ENCODE measurements at regions not wholly inside any gene's neighbourhood (a gene's known extent, or its start where the extent isn't known, plus 50 kb on each side); places are given as distances from the start of the nearest gene placed in this dataset.

GRCh38 chr9:107647611-107648010 is 158.0 kb upstream of the KLF4 start:
- H3K4me1 Mint-ChIP-seq = no peaks in the 10 kb centered on the region
- no peak for DNase-seq

DNA sequence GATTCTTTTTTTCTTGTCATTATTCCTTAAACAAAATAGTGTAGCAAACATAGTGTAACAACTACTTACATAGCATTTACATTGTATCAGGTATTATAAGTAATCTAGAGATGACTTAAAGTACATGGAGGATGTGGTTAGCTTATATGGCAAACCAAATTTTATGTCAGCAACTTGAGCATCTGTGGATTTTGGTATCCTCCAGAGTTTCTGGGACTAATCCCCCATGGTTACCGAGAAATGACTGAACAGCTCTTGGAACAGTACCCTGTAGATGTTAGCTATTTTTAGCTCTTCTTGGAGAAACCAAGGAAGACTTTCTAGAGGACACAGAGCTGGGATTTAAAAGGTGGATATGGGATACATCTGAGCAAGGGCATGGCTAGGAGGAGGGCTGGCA is 157.6 kb upstream of the KLF4 start:
- CTCF ChIA-PET = no interaction called here
- Mint-ChIP-seq H3K4me1 (no peaks in the 10 kb centered on the region), H3K27ac (no peak overlapping the region), H3K36me3 (ENCODE audit: low read depth) (no peaks in the 10 kb centered on the region), H3K9me3 (peaks cover 3% of the 10 kb centered on the region), H3K4me3 (no peak overlapping the region), H3K27me3 (no peaks in the 10 kb centered on the region)
- no peak for DNase-seq
- POLR2A ChIA-PET = no interaction called here

More at GRCh38 chr9:107647611-107648010, 158.0 kb upstream of the KLF4 start:
- H3K36me3 Mint-ChIP-seq (ENCODE audit: low read depth) = no peaks in the 10 kb centered on the region
- H3K27ac Mint-ChIP-seq = no peak overlapping the region
- H3K9me3 Mint-ChIP-seq = peaks cover 3% of the 10 kb centered on the region
- ChIA-PET POLR2A (no interaction called here), CTCF (no interaction called here)
- no peaks in the 10 kb centered on the region for H3K27me3 Mint-ChIP-seq
- no peak overlapping the region for H3K4me3 Mint-ChIP-seq

- H3K36me3 Mint-ChIP-seq (ENCODE audit: low read depth) = no peaks in the 10 kb centered on the region
- peaks cover 9% of the 10 kb centered on the region for H3K9me3 Mint-ChIP-seq
- no peak overlapping the region for H3K4me3 Mint-ChIP-seq
- no peaks in the 10 kb centered on the region for H3K4me1 Mint-ChIP-seq
- no peak overlapping the region for H3K27ac Mint-ChIP-seq
- no peak for DNase-seq
- POLR2A ChIA-PET = no interaction called here
- peaks cover 2% of the 10 kb centered on the region for H3K27me3 Mint-ChIP-seq
- CTCF ChIA-PET = no interaction called here
These were observed 155.9 kb upstream of the KLF4 start for GRCh38 chr9:107645464-107645833.

DNA sequence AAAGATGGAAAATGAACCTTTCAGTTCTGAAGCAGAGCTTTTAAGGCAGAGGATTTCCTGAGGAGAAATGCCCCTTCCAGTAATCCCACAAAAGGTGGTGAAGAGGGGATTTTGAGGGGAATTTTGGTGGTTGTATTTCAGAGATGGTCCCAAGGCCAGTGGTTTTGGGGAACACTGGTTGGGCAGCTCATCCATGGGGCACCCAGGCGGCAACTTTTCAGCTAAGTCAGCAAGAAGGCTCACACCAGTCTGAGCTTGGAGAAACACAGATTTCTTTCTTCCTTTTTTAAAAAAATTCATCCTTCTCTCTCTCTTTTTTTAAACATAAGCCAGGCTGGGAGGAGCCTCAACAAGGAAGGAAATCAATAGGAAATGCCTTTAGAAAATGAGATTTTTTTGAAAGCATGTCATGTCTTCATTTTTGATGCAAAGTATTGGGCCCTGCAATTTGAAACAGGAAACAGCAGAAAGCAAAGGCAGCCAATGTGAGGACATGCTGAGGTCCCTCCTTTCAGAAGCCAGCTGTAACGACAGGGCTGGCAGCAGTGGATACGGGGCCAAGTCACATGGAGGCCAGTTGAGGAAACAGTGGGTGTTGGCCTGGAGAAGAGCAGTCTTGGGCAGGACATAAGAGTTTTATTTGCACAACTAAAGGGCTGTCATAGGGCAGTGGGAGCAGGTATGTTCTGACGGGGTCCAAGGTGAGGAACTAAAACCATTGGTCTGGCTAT is 155.3 kb upstream of the KLF4 start:
- Mint-ChIP-seq H3K4me1 (no peaks in the 10 kb centered on the region), H3K27me3 (peaks cover 5% of the 10 kb centered on the region), H3K36me3 (ENCODE audit: low read depth) (no peaks in the 10 kb centered on the region), H3K9me3 (peaks cover 10% of the 10 kb centered on the region), H3K27ac (no peak overlapping the region), H3K4me3 (no peak overlapping the region)
- no peak for DNase-seq
- CTCF ChIA-PET = no interaction called here
- POLR2A ChIA-PET = no interaction called here

DNA sequence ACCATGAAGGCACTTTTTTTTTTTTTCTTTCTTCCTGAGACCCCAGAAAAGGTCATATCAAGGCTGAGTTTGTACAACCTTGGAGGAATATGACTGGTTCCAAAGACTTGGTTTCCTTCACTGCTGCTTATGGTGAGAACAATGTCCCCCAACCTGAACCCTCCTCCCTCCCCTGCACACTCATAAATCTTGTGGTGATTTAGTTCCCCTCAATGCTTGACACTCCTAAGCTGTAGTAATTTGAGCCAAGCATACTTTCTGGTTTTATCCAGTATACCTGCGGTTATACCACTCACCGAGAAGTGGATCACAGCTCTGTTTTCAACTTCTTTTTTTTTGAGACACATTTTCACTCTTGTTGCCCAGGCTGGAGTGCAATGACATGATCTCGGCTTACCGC is 149.9 kb upstream of the KLF4 start:
- Mint-ChIP-seq H3K27ac (no peak overlapping the region), H3K27me3 (peaks cover 38% of the 10 kb centered on the region), H3K4me3 (no peak overlapping the region), H3K36me3 (ENCODE audit: low read depth) (no peaks in the 10 kb centered on the region), H3K9me3 (peaks cover 7% of the 10 kb centered on the region), H3K4me1 (no peaks in the 10 kb centered on the region)
- POLR2A ChIA-PET = no interaction called here
- no peak for DNase-seq
- CTCF ChIA-PET = no interaction called here

- CTCF ChIA-PET = no interaction called here
- POLR2A ChIA-PET = no interaction called here
- no peaks in the 10 kb centered on the region for H3K36me3 Mint-ChIP-seq (ENCODE audit: low read depth)
These were observed 149.1 kb upstream of the KLF4 start for GRCh38 chr9:107638521-107639310.

DNA sequence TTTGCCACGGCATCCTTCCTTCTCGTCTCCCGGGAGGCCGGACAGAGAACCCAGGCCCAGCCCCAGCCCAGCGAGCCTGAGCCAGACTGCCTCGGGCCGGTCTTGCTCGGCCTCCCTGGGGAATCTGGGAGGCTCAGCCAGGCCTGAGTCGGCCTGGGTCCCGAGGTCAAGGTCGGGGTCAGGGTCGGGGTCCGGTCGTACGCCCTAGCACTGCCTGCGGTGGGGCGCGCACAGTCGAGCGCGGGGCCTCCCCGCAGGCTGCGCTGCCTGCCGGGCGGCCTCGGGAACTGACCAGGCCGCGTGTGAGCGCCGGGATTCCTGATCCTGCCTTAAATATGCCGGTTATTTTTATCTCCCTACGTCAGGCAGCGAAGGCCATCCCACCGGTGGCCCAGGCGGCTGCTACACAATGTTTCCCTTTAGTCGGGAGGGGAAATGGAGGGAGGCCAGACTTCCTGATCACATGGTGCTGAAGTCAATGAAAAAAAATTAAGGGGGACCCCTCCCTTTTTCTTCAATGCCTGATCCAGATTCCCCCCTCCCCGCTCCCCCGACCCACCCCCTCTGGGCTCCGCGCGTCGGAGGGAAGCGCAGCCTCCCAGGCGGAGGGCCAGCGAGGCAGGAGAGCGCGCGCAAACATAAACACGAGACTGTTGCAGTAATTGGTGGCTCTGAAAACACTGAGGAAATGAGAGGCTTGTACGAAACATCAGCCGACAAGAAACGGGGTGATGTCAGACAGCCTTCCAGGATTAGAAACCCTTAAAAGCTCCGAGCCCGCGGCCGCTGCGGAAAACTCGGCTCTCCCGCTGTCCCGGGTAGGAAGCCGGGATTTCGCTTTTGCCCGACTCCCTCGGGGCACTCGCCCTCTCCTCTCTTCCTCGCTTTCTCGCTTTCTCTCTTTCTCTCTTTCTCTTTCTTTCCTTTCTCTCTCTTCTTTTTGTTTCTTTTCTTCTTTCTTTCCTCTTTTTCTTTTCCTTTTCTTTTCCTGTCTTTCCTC is 148.2 kb upstream of the KLF4 start:
- H3K4me1 Mint-ChIP-seq = no peaks in the 10 kb centered on the region
- H3K4me3 Mint-ChIP-seq = peak overlapping the region; percentile 27
- no peaks in the 10 kb centered on the region for H3K36me3 Mint-ChIP-seq (ENCODE audit: low read depth)
- CTCF ChIA-PET = no interaction called here
- DNase-seq = no peak
- H3K27ac Mint-ChIP-seq = no peak overlapping the region
- POLR2A ChIA-PET = no interaction called here
- H3K27me3 Mint-ChIP-seq = peaks cover 38% of the 10 kb centered on the region
- peaks cover 7% of the 10 kb centered on the region for H3K9me3 Mint-ChIP-seq

More at GRCh38 chr9:107638521-107639310, 149.1 kb upstream of the KLF4 start:
- Mint-ChIP-seq H3K4me1 (no peaks in the 10 kb centered on the region), H3K9me3 (peaks cover 7% of the 10 kb centered on the region), H3K27ac (no peak overlapping the region), H3K27me3 (peaks cover 38% of the 10 kb centered on the region), H3K4me3 (no peak overlapping the region)
- DNase-seq = no peak

- no peaks in the 10 kb centered on the region for H3K4me1 Mint-ChIP-seq
- H3K4me3 Mint-ChIP-seq = no peak overlapping the region
- POLR2A ChIA-PET = no interaction called here
- H3K36me3 Mint-ChIP-seq (ENCODE audit: low read depth) = no peaks in the 10 kb centered on the region
- peaks cover 7% of the 10 kb centered on the region for H3K9me3 Mint-ChIP-seq
- H3K27me3 Mint-ChIP-seq = peaks cover 38% of the 10 kb centered on the region
- no peak overlapping the region for H3K27ac Mint-ChIP-seq
- CTCF ChIA-PET = no interaction called here
- no peak for DNase-seq
These were observed 147.2 kb upstream of the KLF4 start for GRCh38 chr9:107636571-107637381.

GRCh38 chr9:107635803-107636174 is 146.2 kb upstream of the KLF4 start:
- no peak for DNase-seq
- H3K4me1 Mint-ChIP-seq = no peaks in the 10 kb centered on the region
- H3K36me3 Mint-ChIP-seq (ENCODE audit: low read depth) = no peaks in the 10 kb centered on the region
- peaks cover 38% of the 10 kb centered on the region for H3K27me3 Mint-ChIP-seq
- H3K27ac Mint-ChIP-seq = no peak overlapping the region
- POLR2A ChIA-PET = no interaction called here
- CTCF ChIA-PET = no interaction called here
- H3K9me3 Mint-ChIP-seq = peaks cover 4% of the 10 kb centered on the region
- H3K4me3 Mint-ChIP-seq = no peak overlapping the region

DNA sequence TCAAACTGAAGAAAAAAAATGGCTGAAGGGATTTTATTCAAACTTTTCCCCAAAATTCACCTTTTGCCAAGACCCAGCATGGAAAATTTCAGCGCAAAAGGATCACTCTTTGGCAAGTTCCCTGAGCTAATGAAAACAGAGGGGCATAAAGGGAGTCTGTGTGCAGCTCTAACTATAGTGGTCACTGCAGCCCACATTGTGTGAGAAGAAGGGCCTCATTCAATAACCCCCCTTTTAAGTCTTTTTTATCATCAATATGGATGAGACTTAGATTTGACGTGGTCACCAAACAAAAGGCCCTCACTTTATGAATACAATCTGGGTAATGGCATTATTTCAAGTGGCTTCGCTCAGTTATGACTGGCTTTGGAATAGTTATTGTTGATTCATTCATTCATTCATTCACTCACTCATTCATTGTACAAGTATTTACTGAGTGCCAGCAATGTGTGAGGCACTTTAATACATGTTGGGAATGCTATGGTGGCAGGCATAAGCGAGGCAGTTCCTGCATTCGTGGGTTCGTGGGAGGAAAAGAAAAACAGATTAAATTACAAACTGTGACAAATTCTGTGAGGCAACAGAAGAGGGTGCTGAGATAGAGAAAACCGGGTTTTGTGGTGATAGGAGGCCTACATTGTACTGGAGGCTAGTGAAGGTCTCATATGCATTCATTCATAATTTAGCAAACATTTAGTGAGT is 145.7 kb upstream of the KLF4 start:
- ChIA-PET POLR2A (no interaction called here), CTCF (no interaction called here)
- no peak for DNase-seq
- Mint-ChIP-seq H3K27me3 (peaks cover 35% of the 10 kb centered on the region), H3K36me3 (ENCODE audit: low read depth) (no peaks in the 10 kb centered on the region), H3K4me1 (no peaks in the 10 kb centered on the region), H3K4me3 (no peak overlapping the region), H3K9me3 (no peaks in the 10 kb centered on the region), H3K27ac (no peak overlapping the region)

GRCh38 chr9:107633406-107633805 is 143.8 kb upstream of the KLF4 start:
- Mint-ChIP-seq H3K36me3 (ENCODE audit: low read depth) (no peaks in the 10 kb centered on the region), H3K27ac (no peak overlapping the region), H3K4me3 (no peak overlapping the region), H3K4me1 (no peaks in the 10 kb centered on the region), H3K9me3 (peaks cover 3% of the 10 kb centered on the region), H3K27me3 (peaks cover 19% of the 10 kb centered on the region)
- POLR2A ChIA-PET = no interaction called here
- CTCF ChIA-PET = no interaction called here
- no peak for DNase-seq

GRCh38 chr9:107632661-107633060 is 143.1 kb upstream of the KLF4 start:
- POLR2A ChIA-PET = no interaction called here
- Mint-ChIP-seq H3K9me3 (peaks cover 3% of the 10 kb centered on the region), H3K27ac (no peak overlapping the region), H3K4me1 (no peaks in the 10 kb centered on the region), H3K27me3 (peaks cover 16% of the 10 kb centered on the region), H3K4me3 (no peak overlapping the region), H3K36me3 (ENCODE audit: low read depth) (no peaks in the 10 kb centered on the region)
- DNase-seq = no peak
- CTCF ChIA-PET = no interaction called here
